Bone marrow (tissue), 2 donors: ENCODE measurements at regions not wholly inside any gene's neighbourhood (a gene's known extent, or its start where the extent isn't known, plus 50 kb on each side); places are given as distances from the start of the nearest gene placed in this dataset.
"Not testable (repeated sequence)": the region's sequence is repeated elsewhere in the genome, so short reads cannot be mapped to it uniquely, and the experiment has no call there.

Source experiments
- DNase-seq, 2 donors: peaks; one replicate each; lab custom pipeline; 2025; lab: John Stamatoyannopoulos, UW

GRCh38 chr7:104956753-104957450, 57.1 kb upstream of the KMT2E start:
- peak in 1 of 2 donors; percentile 84 for DNase-seq

GRCh38 chr7:104958371-104958865, 55.6 kb upstream of the KMT2E start:
- no peak for DNase-seq

- DNase-seq = not testable (repeated sequence)
These were observed 54.5 kb upstream of the KMT2E start for GRCh38 chr7:104959483-104959882.

- DNase-seq = peak; percentile 18 to 95
These were observed 53.1 kb upstream of the KMT2E start for GRCh38 chr7:104960741-104961448.

- DNase-seq = no peak
These were observed 52.2 kb upstream of the KMT2E start for GRCh38 chr7:104961821-104962220.

GRCh38 chr7:104962781-104963180, 51.2 kb upstream of the KMT2E start:
- no peak for DNase-seq

- DNase-seq = no peak
These were observed 50.5 kb upstream of the KMT2E start for GRCh38 chr7:104963378-104963990.

- no peak for DNase-seq
These were observed 50.0 kb upstream of the KMT2E start for GRCh38 chr7:104963991-104964385.
